Activated CD4-positive, alpha-beta memory T cell treated with anti-CD3 and anti-CD28 coated beads, Interleukin-2, amount 10 ng/mL, durations not matched to agents 7 days and 5 days (primary cell): ENCODE measurements at regions not wholly inside any gene's neighbourhood (a gene's known extent, or its start where the extent isn't known, plus 50 kb on each side); places are given as distances from the start of the nearest gene placed in this dataset.
"Not testable (repeated sequence)": the region's sequence is repeated elsewhere in the genome, so short reads cannot be mapped to it uniquely, and the experiment has no call there.

Experiments
- CTCF ChIA-PET: fragments of 350-600 bp; sonication (Branson Sonifier 250); formaldehyde crosslinking; loops from one replicate; lab custom pipeline; 2021; ENCODE audit warnings: antibody characterized with exemption, inconsistent platforms; lab: Charles Lee
- POLR2A ChIA-PET: fragments of 350-600 bp; sonication (Branson Sonifier 250); formaldehyde crosslinking; loops from one replicate; lab custom pipeline; 2021; ENCODE audit warnings: antibody characterized with exemption; lab: Charles Lee
- DNase-seq: peaks from one replicate; pipeline ENCODE4 v3.0.0-alpha.2; 2020
- H3K27ac Mint-ChIP-seq: one replicate; pipeline ENCODE4 v1.8.0; 2021; ENCODE audit warnings: mild to moderate bottlenecking, mixed read lengths
- H3K27me3 Mint-ChIP-seq: one replicate; pipeline ENCODE4 v1.8.0; 2021; ENCODE audit warnings: mixed read lengths
- H3K36me3 Mint-ChIP-seq: one replicate; pipeline ENCODE4 v1.8.0; 2021; ENCODE audit warnings: low read depth, mixed read lengths
- H3K4me1 Mint-ChIP-seq: one replicate; pipeline ENCODE4 v1.8.0; 2021; ENCODE audit warnings: mixed read lengths
- H3K4me3 Mint-ChIP-seq: one replicate; pipeline ENCODE4 v1.8.0; 2021; ENCODE audit warnings: mild to moderate bottlenecking, mixed read lengths
- H3K9me3 Mint-ChIP-seq: one replicate; pipeline ENCODE4 v1.8.0; 2021; ENCODE audit warnings: mixed read lengths

- Mint-ChIP-seq H3K9me3 (peaks cover 2% of the 10 kb centered on the region), H3K36me3 (no peaks in the 10 kb centered on the region), H3K4me3 (no peak overlapping the region), H3K4me1 (no peaks in the 10 kb centered on the region), H3K27me3 (no peaks in the 10 kb centered on the region), H3K27ac (no peak overlapping the region)
- ChIA-PET POLR2A (no interaction called here), CTCF (no interaction called here)
- no peak for DNase-seq
Measured at GRCh38 chr4:12140864-12141263, 712.2 kb upstream of the HS3ST1 start.

GRCh38 chr4:12139296-12139695 is 710.6 kb upstream of the HS3ST1 start:
- Mint-ChIP-seq H3K27ac (no peak overlapping the region), H3K4me1 (no peaks in the 10 kb centered on the region), H3K27me3 (no peaks in the 10 kb centered on the region), H3K4me3 (no peak overlapping the region), H3K9me3 (peaks cover 2% of the 10 kb centered on the region), H3K36me3 (no peaks in the 10 kb centered on the region)
- DNase-seq: no peak
- POLR2A ChIA-PET: no interaction called here
- CTCF ChIA-PET: no interaction called here

GRCh38 chr4:12138488-12138887 is 709.8 kb upstream of the HS3ST1 start:
- H3K36me3 Mint-ChIP-seq: no peaks in the 10 kb centered on the region
- no peaks in the 10 kb centered on the region for H3K4me1 Mint-ChIP-seq
- H3K4me3 Mint-ChIP-seq: no peak overlapping the region
- H3K27me3 Mint-ChIP-seq: no peaks in the 10 kb centered on the region
- no peak for DNase-seq
- H3K9me3 Mint-ChIP-seq: peaks cover 2% of the 10 kb centered on the region
- ChIA-PET POLR2A (no interaction called here), CTCF (no interaction called here)
- H3K27ac Mint-ChIP-seq: no peak overlapping the region

- H3K27ac Mint-ChIP-seq: no peak overlapping the region
- H3K27me3 Mint-ChIP-seq: no peaks in the 10 kb centered on the region
- DNase-seq: no peak
- H3K36me3 Mint-ChIP-seq: no peaks in the 10 kb centered on the region
- peaks cover 2% of the 10 kb centered on the region for H3K9me3 Mint-ChIP-seq
- ChIA-PET CTCF (no interaction called here), POLR2A (no interaction called here)
- no peaks in the 10 kb centered on the region for H3K4me1 Mint-ChIP-seq
- no peak overlapping the region for H3K4me3 Mint-ChIP-seq
Measured at GRCh38 chr4:12137575-12137974, 708.9 kb upstream of the HS3ST1 start.

- no peaks in the 10 kb centered on the region for H3K36me3 Mint-ChIP-seq
- DNase-seq: no peak
- H3K27me3 Mint-ChIP-seq: no peaks in the 10 kb centered on the region
- H3K4me3 Mint-ChIP-seq: no peak overlapping the region
- no peaks in the 10 kb centered on the region for H3K4me1 Mint-ChIP-seq
- H3K27ac Mint-ChIP-seq: no peak overlapping the region
- POLR2A ChIA-PET: no interaction called here
- H3K9me3 Mint-ChIP-seq: peaks cover 6% of the 10 kb centered on the region
- CTCF ChIA-PET: no interaction called here
Measured at GRCh38 chr4:12126474-12126873, 697.8 kb upstream of the HS3ST1 start.

- Mint-ChIP-seq H3K4me1 (no peaks in the 10 kb centered on the region), H3K27ac (no peak overlapping the region), H3K4me3 (no peak overlapping the region), H3K36me3 (no peaks in the 10 kb centered on the region), H3K9me3 (peaks cover 8% of the 10 kb centered on the region), H3K27me3 (no peaks in the 10 kb centered on the region)
- ChIA-PET CTCF (no interaction called here), POLR2A (no interaction called here)
- no peak for DNase-seq
Measured at GRCh38 chr4:12124138-12124537, 695.4 kb upstream of the HS3ST1 start.

- ChIA-PET CTCF (no interaction called here), POLR2A (no interaction called here)
- Mint-ChIP-seq H3K27me3 (no peaks in the 10 kb centered on the region), H3K4me3 (no peak overlapping the region), H3K27ac (no peak overlapping the region), H3K4me1 (no peaks in the 10 kb centered on the region), H3K36me3 (no peaks in the 10 kb centered on the region), H3K9me3 (peaks cover 8% of the 10 kb centered on the region)
- DNase-seq: no peak
Measured at GRCh38 chr4:12123707-12124106, 695.0 kb upstream of the HS3ST1 start.

- Mint-ChIP-seq H3K4me1 (no peaks in the 10 kb centered on the region), H3K4me3 (no peak overlapping the region), H3K9me3 (peaks cover 8% of the 10 kb centered on the region), H3K27ac (no peak overlapping the region), H3K27me3 (no peaks in the 10 kb centered on the region), H3K36me3 (no peaks in the 10 kb centered on the region)
- DNase-seq: no peak
- POLR2A ChIA-PET: no interaction called here
- CTCF ChIA-PET: no interaction called here
Measured at GRCh38 chr4:12122316-12122715, 693.6 kb upstream of the HS3ST1 start.

GRCh38 chr4:12120968-12121367 is 692.3 kb upstream of the HS3ST1 start:
- peaks cover 10% of the 10 kb centered on the region for H3K9me3 Mint-ChIP-seq
- no peaks in the 10 kb centered on the region for H3K36me3 Mint-ChIP-seq
- no peak overlapping the region for H3K27ac Mint-ChIP-seq

GRCh38 chr4:12118651-12119213 is 690.0 kb upstream of the HS3ST1 start:
- DNase-seq: no peak
- ChIA-PET POLR2A (no interaction called here), CTCF (no interaction called here)
- Mint-ChIP-seq H3K36me3 (no peaks in the 10 kb centered on the region), H3K9me3 (peaks cover 15% of the 10 kb centered on the region), H3K4me3 (no peak overlapping the region), H3K4me1 (no peaks in the 10 kb centered on the region), H3K27me3 (no peaks in the 10 kb centered on the region), H3K27ac (no peak overlapping the region)

More at GRCh38 chr4:12120968-12121367, 692.3 kb upstream of the HS3ST1 start:
- Mint-ChIP-seq H3K4me3 (no peak overlapping the region), H3K27me3 (no peaks in the 10 kb centered on the region), H3K4me1 (no peaks in the 10 kb centered on the region)
- DNase-seq: no peak
- CTCF ChIA-PET: no interaction called here
- POLR2A ChIA-PET: no interaction called here

GRCh38 chr4:12116009-12116552 is 687.4 kb upstream of the HS3ST1 start:
- Mint-ChIP-seq H3K36me3 (no peaks in the 10 kb centered on the region), H3K9me3 (peaks cover 26% of the 10 kb centered on the region), H3K4me3 (no peak overlapping the region), H3K27me3 (no peaks in the 10 kb centered on the region), H3K4me1 (no peaks in the 10 kb centered on the region), H3K27ac (no peak overlapping the region)
- CTCF ChIA-PET: no interaction called here
- DNase-seq: no peak
- POLR2A ChIA-PET: no interaction called here

- Mint-ChIP-seq H3K36me3 (no peaks in the 10 kb centered on the region), H3K9me3 (peaks cover 17% of the 10 kb centered on the region), H3K4me3 (no peak overlapping the region), H3K27me3 (no peaks in the 10 kb centered on the region), H3K4me1 (no peaks in the 10 kb centered on the region), H3K27ac (no peak overlapping the region)
- ChIA-PET CTCF (no interaction called here), POLR2A (no interaction called here)
- no peak for DNase-seq
Measured at GRCh38 chr4:12110627-12111026, 681.9 kb upstream of the HS3ST1 start.

- H3K4me3 Mint-ChIP-seq, H3K36me3 Mint-ChIP-seq, CTCF ChIA-PET, H3K27ac Mint-ChIP-seq, DNase-seq, H3K27me3 Mint-ChIP-seq, H3K4me1 Mint-ChIP-seq, POLR2A ChIA-PET: not testable (repeated sequence)
- H3K9me3 Mint-ChIP-seq: peaks cover 12% of the 10 kb centered on the region
Measured at GRCh38 chr4:12109056-12109455, 680.4 kb upstream of the HS3ST1 start.

GRCh38 chr4:12105519-12105918 is 676.8 kb upstream of the HS3ST1 start:
- H3K9me3 Mint-ChIP-seq: peaks cover 10% of the 10 kb centered on the region
- DNase-seq: no peak
- no peaks in the 10 kb centered on the region for H3K36me3 Mint-ChIP-seq
- H3K27me3 Mint-ChIP-seq: no peaks in the 10 kb centered on the region
- ChIA-PET POLR2A (no interaction called here), CTCF (no interaction called here)
- no peak overlapping the region for H3K27ac Mint-ChIP-seq
- H3K4me1 Mint-ChIP-seq: no peaks in the 10 kb centered on the region
- H3K4me3 Mint-ChIP-seq: no peak overlapping the region
